HCT116 (cell line): ENCODE measurements at regions not wholly inside any gene's neighbourhood (a gene's known extent, or its start where the extent isn't known, plus 50 kb on each side); places are given as distances from the start of the nearest gene placed in this dataset.

Source experiments
- ATF3 ChIP-seq: IDR thresholded peaks from 2 replicates; pipeline ENCODE4 v1.6.1; 2012
- CTCF ChIP-seq, 3 experiments: fragments of 200-600 bp in 1 of 3; sonication (generic) in 1 of 3; IDR thresholded peaks in 2 of 3; conservative IDR thresholded peaks in 1 of 3; 2 replicates each; pipeline ENCODE4 v1.5.1; 2012 to 2017; ENCODE audit warnings: low read depth in 2 of 3, low read length in 2 of 3, antibody characterized with exemption in 1 of 3, borderline replicate concordance in 1 of 3, control low read depth in 1 of 3, mild to moderate bottlenecking in 1 of 3, mixed read lengths in 1 of 3, mixed run types in 1 of 3, moderate library complexity in 1 of 3; ENCODE audit not compliant: insufficient read depth in 1 of 3
- ELF1 ChIP-seq: IDR thresholded peaks from 2 replicates; pipeline ENCODE4 v1.6.1; 2012; ENCODE audit warnings: low read depth, borderline replicate concordance
- EZH2 ChIP-seq: fragments of 200-600 bp; sonication (generic); IDR thresholded peaks from 2 replicates; pipeline ENCODE4 v1.6.1; 2017; ENCODE audit warnings: antibody characterized with exemption, mixed run types
- EZH2phosphoT487 ChIP-seq: fragments of 200-600 bp; IDR thresholded peaks from 2 replicates; pipeline ENCODE4 v1.6.1; 2018; ENCODE audit warnings: antibody characterized with exemption, borderline replicate concordance
- POLR2A ChIP-seq: IDR thresholded peaks from 2 replicates; pipeline ENCODE4 v1.7.0; 2011; ENCODE audit warnings: borderline replicate concordance; ENCODE audit not compliant: insufficient read depth, insufficient read length; ENCODE audit errors: extremely low read depth
- POLR2AphosphoS5 ChIP-seq: IDR thresholded peaks from 2 replicates; pipeline ENCODE4 v1.6.1; 2011; ENCODE audit warnings: mild to moderate bottlenecking, low read depth, low read length, moderate library complexity
- RAD21 ChIP-seq: IDR thresholded peaks from 2 replicates; pipeline ENCODE4 v1.6.1; 2012; ENCODE audit warnings: low read depth, mild to moderate bottlenecking
- REST ChIP-seq: IDR thresholded peaks from 2 replicates; pipeline ENCODE4 v1.6.1; 2012; ENCODE audit warnings: low read depth
- SIN3A ChIP-seq: IDR thresholded peaks from 2 replicates; pipeline ENCODE4 v1.6.1; 2012; ENCODE audit warnings: low read depth
- SP1 ChIP-seq: IDR thresholded peaks from 2 replicates; pipeline ENCODE4 v1.6.1; 2012; ENCODE audit warnings: low read depth
- YY1 ChIP-seq: IDR thresholded peaks from 2 replicates; pipeline ENCODE4 v1.6.1; 2011; ENCODE audit warnings: low read length, low read depth, moderate library complexity, mild to moderate bottlenecking; ENCODE audit not compliant: insufficient replicate concordance; ENCODE audit errors: extremely low read depth
- ZBTB33 ChIP-seq: IDR thresholded peaks from 2 replicates; pipeline ENCODE4 v1.6.1; 2011; ENCODE audit warnings: mild to moderate bottlenecking, low read length, moderate library complexity; ENCODE audit not compliant: insufficient replicate concordance; ENCODE audit errors: extremely low read depth
- ZFX ChIP-seq: fragments of 450-650 bp; IDR thresholded peaks from 2 replicates; pipeline ENCODE4 v1.6.1; 2017

- TF ChIP-seq ATF3 (no peak), EZH2phosphoT487 (no peak), ELF1 (no peak), POLR2A (no peak), CTCF (IDR thresholded peaks at IDR 0.05 in 2 of 3, conservative IDR thresholded peaks at IDR 0.05 in 1 of 3; ENCODE audit: borderline replicate concordance in 1 of 3, insufficient read depth in 1 of 3, low read depth in 2 of 3, low read length in 2 of 3) (no peak), SIN3A (no peak), POLR2AphosphoS5 (no peak), ZFX (no peak), YY1 (no peak), EZH2 (no peak), SP1 (no peak), RAD21 (no peak), REST (no peak), ZBTB33 (no peak)
Observed at GRCh38 chr1:82330330-82330729, 529.6 kb downstream of the ADGRL2 start.
